Astrocyte (in vitro differentiated cells and primary cell): ENCODE measurements at regions not wholly inside any gene's neighbourhood (a gene's known extent, or its start where the extent isn't known, plus 50 kb on each side); places are given as distances from the start of the nearest gene placed in this dataset.

Source experiments
- DNase-seq: peaks from one replicate; pipeline ENCODE4 v3.0.0-alpha.2; 2010; ENCODE audit warnings: low read depth
- FAIRE-seq: peaks from 2 replicates; lab custom pipeline; 2011; peaks lifted over from hg19 to GRCh38; lab: Jason Lieb, UNC
- H2AFZ ChIP-seq: 2 replicates; pipeline ENCODE4 v1.6.0; 2012; ENCODE audit warnings: low read depth, low read length, inconsistent platforms
- H3K27ac ChIP-seq: 2 replicates; pipeline ENCODE4 v1.5.1; 2011; ENCODE audit warnings: low read depth, low read length, inconsistent platforms
- H3K27me3 ChIP-seq: 2 replicates; pipeline ENCODE4 v1.6.0; 2011; ENCODE audit warnings: low read length, inconsistent platforms; ENCODE audit not compliant: insufficient read depth
- H3K36me3 ChIP-seq: 2 replicates; pipeline ENCODE4 v1.5.1; 2011; ENCODE audit warnings: low read length, inconsistent platforms; ENCODE audit not compliant: insufficient read depth
- H3K4me1 ChIP-seq: 2 replicates; pipeline ENCODE4 v1.5.1; 2011; ENCODE audit warnings: low read length, inconsistent platforms; ENCODE audit not compliant: insufficient read depth
- H3K4me2 ChIP-seq: 2 replicates; pipeline ENCODE4 v1.6.0; 2012; ENCODE audit warnings: low read length, inconsistent platforms
- H3K4me3 ChIP-seq: 2 replicates; pipeline ENCODE4 v1.5.1; 2011; ENCODE audit warnings: low read depth, mild to moderate bottlenecking, low read length, inconsistent platforms; ENCODE audit not compliant: insufficient read depth
- H3K79me2 ChIP-seq: 2 replicates; pipeline ENCODE4 v1.6.0; 2012; ENCODE audit warnings: mild to moderate bottlenecking, low read length, inconsistent platforms; ENCODE audit not compliant: insufficient read depth
- H3K9ac ChIP-seq: 2 replicates; pipeline ENCODE4 v1.6.0; 2012; ENCODE audit warnings: mild to moderate bottlenecking, low read length, inconsistent platforms
- H3K9me3 ChIP-seq: 2 replicates; pipeline ENCODE4 v1.5.1; 2012; ENCODE audit warnings: low read depth, mild to moderate bottlenecking, low read length, inconsistent platforms; ENCODE audit not compliant: insufficient read depth
- H4K20me1 ChIP-seq: 2 replicates; pipeline ENCODE4 v1.6.0; 2012; ENCODE audit warnings: low read length, inconsistent platforms; ENCODE audit not compliant: insufficient read depth
- H3K27ac Mint-ChIP-seq: one replicate; pipeline ENCODE4 v1.8.0; 2021; ENCODE audit warnings: mild to moderate bottlenecking, mixed read lengths; ENCODE audit not compliant: unreplicated experiment
- H3K27me3 Mint-ChIP-seq: one replicate; pipeline ENCODE4 v1.8.0; 2021; ENCODE audit warnings: low read depth, mixed read lengths; ENCODE audit not compliant: unreplicated experiment
- H3K36me3 Mint-ChIP-seq: one replicate; pipeline ENCODE4 v1.8.0; 2021; ENCODE audit warnings: low read depth, mixed read lengths; ENCODE audit not compliant: unreplicated experiment
- H3K4me1 Mint-ChIP-seq: one replicate; pipeline ENCODE4 v1.8.0; 2021; ENCODE audit warnings: low read depth, mixed read lengths; ENCODE audit not compliant: unreplicated experiment
- H3K4me3 Mint-ChIP-seq: one replicate; pipeline ENCODE4 v1.8.0; 2021; ENCODE audit warnings: mild to moderate bottlenecking, moderate library complexity, mixed read lengths; ENCODE audit not compliant: unreplicated experiment
- H3K9me3 Mint-ChIP-seq: one replicate; pipeline ENCODE4 v1.8.0; 2021; ENCODE audit warnings: mild to moderate bottlenecking, mixed read lengths; ENCODE audit not compliant: unreplicated experiment
- EZH2 ChIP-seq: IDR thresholded peaks from 2 replicates; pipeline ENCODE4 v1.6.1; 2012; ENCODE audit warnings: mild to moderate bottlenecking, low read length, inconsistent platforms; ENCODE audit not compliant: insufficient read depth
- TF ChIP-seq, protein P1 (sequence below): IDR thresholded peaks from 2 replicates; pipeline ENCODE4 v1.5.1; 2011; ENCODE audit warnings: low read depth, mild to moderate bottlenecking, inconsistent platforms, low read length, moderate library complexity; ENCODE audit not compliant: insufficient read depth

- no peaks in the 10 kb centered on the region for H3K36me3 Mint-ChIP-seq
- no peak overlapping the region for H3K4me3 Mint-ChIP-seq
- H3K27me3 ChIP-seq: no peaks in the 10 kb centered on the region
- H3K9me3 ChIP-seq: no peaks in the 10 kb centered on the region
- H3K9ac ChIP-seq: no peak overlapping the region
- FAIRE-seq (no peak), DNase-seq (no peak)
- no peak overlapping the region for H3K27ac Mint-ChIP-seq
- H3K27ac ChIP-seq: no peak overlapping the region
- H3K79me2 ChIP-seq: no peaks in the 10 kb centered on the region
- H3K36me3 ChIP-seq: no peaks in the 10 kb centered on the region
- TF ChIP-seq EZH2: no peak
- TF ChIP-seq, protein P1, sequence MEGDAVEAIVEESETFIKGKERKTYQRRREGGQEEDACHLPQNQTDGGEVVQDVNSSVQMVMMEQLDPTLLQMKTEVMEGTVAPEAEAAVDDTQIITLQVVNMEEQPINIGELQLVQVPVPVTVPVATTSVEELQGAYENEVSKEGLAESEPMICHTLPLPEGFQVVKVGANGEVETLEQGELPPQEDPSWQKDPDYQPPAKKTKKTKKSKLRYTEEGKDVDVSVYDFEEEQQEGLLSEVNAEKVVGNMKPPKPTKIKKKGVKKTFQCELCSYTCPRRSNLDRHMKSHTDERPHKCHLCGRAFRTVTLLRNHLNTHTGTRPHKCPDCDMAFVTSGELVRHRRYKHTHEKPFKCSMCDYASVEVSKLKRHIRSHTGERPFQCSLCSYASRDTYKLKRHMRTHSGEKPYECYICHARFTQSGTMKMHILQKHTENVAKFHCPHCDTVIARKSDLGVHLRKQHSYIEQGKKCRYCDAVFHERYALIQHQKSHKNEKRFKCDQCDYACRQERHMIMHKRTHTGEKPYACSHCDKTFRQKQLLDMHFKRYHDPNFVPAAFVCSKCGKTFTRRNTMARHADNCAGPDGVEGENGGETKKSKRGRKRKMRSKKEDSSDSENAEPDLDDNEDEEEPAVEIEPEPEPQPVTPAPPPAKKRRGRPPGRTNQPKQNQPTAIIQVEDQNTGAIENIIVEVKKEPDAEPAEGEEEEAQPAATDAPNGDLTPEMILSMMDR: no peak
- no peaks in the 10 kb centered on the region for H4K20me1 ChIP-seq
- H3K4me3 ChIP-seq: no peak overlapping the region
- H3K4me1 Mint-ChIP-seq: no peaks in the 10 kb centered on the region
- no peaks in the 10 kb centered on the region for H3K4me1 ChIP-seq
- no peaks in the 10 kb centered on the region for H3K9me3 Mint-ChIP-seq
- H3K27me3 Mint-ChIP-seq: peaks cover 23% of the 10 kb centered on the region
- H2AFZ ChIP-seq: no peak overlapping the region
- no peak overlapping the region for H3K4me2 ChIP-seq
These were observed 202.3 kb upstream of the RAB6C start for GRCh38 chr2:129777146-129777545.

GRCh38 chr2:129777762-129778583 is 201.5 kb upstream of the RAB6C start:
- Histone ChIP-seq H3K9me3 (no peaks in the 10 kb centered on the region), H3K9ac (no peak overlapping the region), H3K4me1 (no peaks in the 10 kb centered on the region), H3K27ac (no peak overlapping the region), H3K4me2 (no peak overlapping the region), H3K27me3 (no peaks in the 10 kb centered on the region), H4K20me1 (no peaks in the 10 kb centered on the region), H3K4me3 (no peak overlapping the region), H3K79me2 (no peaks in the 10 kb centered on the region), H3K36me3 (no peaks in the 10 kb centered on the region), H2AFZ (no peak overlapping the region)
- no peak overlapping the region for H3K4me3 Mint-ChIP-seq
- H3K27me3 Mint-ChIP-seq: peaks cover 28% of the 10 kb centered on the region
- H3K9me3 Mint-ChIP-seq: no peaks in the 10 kb centered on the region
- DNase-seq: no peak
- no peak overlapping the region for H3K27ac Mint-ChIP-seq
- no peak for FAIRE-seq
- H3K4me1 Mint-ChIP-seq: no peaks in the 10 kb centered on the region
- TF ChIP-seq, protein P1: no peak
- TF ChIP-seq EZH2: no peak
- H3K36me3 Mint-ChIP-seq: no peaks in the 10 kb centered on the region

DNA sequence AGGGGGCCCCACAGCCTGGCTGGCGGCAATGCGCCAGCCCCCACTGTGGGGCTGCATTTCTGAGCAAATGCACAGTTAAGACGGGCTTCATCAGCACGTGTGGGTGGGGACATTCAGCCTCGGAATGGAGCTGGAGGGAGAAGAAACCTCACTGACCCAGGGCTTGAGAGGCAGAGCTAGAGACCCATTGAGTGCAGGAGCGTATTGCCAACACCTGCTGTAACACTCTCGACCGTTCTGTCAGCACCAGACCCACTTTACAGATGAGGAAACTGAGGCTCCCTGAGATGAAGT is 200.9 kb upstream of the RAB6C start:
- H3K9me3 Mint-ChIP-seq: no peaks in the 10 kb centered on the region
- Histone ChIP-seq H3K36me3 (no peaks in the 10 kb centered on the region), H2AFZ (no peak overlapping the region), H3K27me3 (no peaks in the 10 kb centered on the region), H3K4me3 (no peak overlapping the region), H3K9ac (no peak overlapping the region), H4K20me1 (no peaks in the 10 kb centered on the region), H3K4me2 (no peak overlapping the region), H3K4me1 (no peaks in the 10 kb centered on the region), H3K27ac (no peak overlapping the region), H3K79me2 (no peaks in the 10 kb centered on the region), H3K9me3 (no peaks in the 10 kb centered on the region)
- no peak overlapping the region for H3K4me3 Mint-ChIP-seq
- no peak for DNase-seq
- H3K27me3 Mint-ChIP-seq: peaks cover 28% of the 10 kb centered on the region
- H3K36me3 Mint-ChIP-seq: no peaks in the 10 kb centered on the region
- no peak overlapping the region for H3K27ac Mint-ChIP-seq
- H3K4me1 Mint-ChIP-seq: no peaks in the 10 kb centered on the region
- FAIRE-seq: no peak
- TF ChIP-seq EZH2: no peak
- TF ChIP-seq, protein P1: no peak
